ENCODE measurements at regions not wholly inside any gene's neighbourhood (a gene's known extent, or its start where the extent isn't known, plus 50 kb on each side); places are given as distances from the start of the nearest gene placed in this dataset.

DNA sequence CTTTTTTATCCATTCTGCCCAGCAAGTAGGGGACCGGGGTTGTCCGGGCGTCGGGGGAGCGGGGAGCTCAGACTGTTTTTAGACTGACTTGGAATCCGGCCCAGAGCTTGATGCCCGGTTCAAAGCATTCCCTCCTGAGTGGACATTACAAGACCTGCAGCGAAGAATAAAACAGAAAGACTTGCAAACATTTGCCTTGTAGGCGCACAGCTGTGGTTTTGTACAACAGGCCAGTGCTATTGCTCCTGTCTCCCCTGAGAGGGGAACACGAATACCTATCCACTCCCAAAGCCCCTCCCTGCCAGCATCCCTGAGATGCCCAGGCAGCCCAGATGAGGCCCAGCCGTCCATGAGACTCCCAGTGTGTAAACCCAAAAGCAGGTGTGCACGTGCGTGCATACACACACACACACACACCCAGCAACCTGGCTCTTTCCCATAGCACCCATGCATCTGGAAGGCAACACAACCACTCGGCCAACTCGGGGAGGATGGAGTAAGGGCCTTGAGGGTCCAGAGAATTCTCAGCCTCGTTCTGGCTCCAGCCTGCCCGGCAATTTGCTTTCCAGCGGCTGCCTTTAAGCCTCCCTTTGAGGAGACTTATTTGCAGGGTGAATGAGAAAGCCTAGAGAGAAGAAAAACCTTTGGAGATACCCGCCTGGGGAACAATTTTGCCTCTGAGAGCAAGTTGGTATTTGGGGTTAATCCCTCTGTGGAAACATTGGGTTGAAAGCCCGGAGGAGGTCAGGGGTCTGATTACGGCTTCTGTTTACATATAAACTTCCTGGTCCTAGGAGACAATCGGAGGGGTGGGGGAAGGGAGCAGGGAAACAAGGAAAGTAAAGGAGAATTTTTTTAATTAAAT lies 161.0 kb upstream of the HES1 start:
- TF ChIP-seq, protein P1, sequence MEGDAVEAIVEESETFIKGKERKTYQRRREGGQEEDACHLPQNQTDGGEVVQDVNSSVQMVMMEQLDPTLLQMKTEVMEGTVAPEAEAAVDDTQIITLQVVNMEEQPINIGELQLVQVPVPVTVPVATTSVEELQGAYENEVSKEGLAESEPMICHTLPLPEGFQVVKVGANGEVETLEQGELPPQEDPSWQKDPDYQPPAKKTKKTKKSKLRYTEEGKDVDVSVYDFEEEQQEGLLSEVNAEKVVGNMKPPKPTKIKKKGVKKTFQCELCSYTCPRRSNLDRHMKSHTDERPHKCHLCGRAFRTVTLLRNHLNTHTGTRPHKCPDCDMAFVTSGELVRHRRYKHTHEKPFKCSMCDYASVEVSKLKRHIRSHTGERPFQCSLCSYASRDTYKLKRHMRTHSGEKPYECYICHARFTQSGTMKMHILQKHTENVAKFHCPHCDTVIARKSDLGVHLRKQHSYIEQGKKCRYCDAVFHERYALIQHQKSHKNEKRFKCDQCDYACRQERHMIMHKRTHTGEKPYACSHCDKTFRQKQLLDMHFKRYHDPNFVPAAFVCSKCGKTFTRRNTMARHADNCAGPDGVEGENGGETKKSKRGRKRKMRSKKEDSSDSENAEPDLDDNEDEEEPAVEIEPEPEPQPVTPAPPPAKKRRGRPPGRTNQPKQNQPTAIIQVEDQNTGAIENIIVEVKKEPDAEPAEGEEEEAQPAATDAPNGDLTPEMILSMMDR (IDR thresholded peaks at IDR 0.05): no peak
- no peak for TF ChIP-seq POLR2A (IDR thresholded peaks at IDR 0.05)

All from esophagus squamous epithelium (tissue), 4 donors.